ENCODE measurements at regions not wholly inside any gene's neighbourhood (a gene's known extent, or its start where the extent isn't known, plus 50 kb on each side); places are given as distances from the start of the nearest gene placed in this dataset.

DNA sequence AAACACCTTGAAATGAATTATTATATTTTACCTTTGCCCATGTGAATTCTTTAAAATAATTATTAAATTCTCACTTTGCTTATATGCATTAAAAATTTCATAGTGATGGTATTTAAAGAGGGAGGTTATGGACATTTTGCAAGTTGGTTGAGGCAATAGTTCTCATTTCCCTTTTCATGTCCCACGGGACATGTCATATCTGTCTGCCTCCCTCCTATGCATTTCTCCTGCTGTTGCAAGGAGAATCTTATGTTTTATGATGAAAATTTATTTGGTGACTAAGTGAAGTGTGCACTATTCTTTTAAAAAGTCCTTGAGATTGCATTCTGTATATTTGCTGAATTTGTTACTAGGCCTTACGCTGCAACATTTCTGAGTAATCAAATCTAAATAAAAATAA, 67.2 kb downstream of the UTRN start:
- TF ChIP-seq, protein P1, sequence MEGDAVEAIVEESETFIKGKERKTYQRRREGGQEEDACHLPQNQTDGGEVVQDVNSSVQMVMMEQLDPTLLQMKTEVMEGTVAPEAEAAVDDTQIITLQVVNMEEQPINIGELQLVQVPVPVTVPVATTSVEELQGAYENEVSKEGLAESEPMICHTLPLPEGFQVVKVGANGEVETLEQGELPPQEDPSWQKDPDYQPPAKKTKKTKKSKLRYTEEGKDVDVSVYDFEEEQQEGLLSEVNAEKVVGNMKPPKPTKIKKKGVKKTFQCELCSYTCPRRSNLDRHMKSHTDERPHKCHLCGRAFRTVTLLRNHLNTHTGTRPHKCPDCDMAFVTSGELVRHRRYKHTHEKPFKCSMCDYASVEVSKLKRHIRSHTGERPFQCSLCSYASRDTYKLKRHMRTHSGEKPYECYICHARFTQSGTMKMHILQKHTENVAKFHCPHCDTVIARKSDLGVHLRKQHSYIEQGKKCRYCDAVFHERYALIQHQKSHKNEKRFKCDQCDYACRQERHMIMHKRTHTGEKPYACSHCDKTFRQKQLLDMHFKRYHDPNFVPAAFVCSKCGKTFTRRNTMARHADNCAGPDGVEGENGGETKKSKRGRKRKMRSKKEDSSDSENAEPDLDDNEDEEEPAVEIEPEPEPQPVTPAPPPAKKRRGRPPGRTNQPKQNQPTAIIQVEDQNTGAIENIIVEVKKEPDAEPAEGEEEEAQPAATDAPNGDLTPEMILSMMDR (conservative IDR thresholded peaks at IDR 0.05; ENCODE audit: low read depth, low read length): no peak
- TF ChIP-seq EZH2 (IDR thresholded peaks at IDR 0.05; ENCODE audit: borderline replicate concordance, low read depth, low read length, poor library complexity, severe bottlenecking): no peak
